Neural cell (in vitro differentiated cells): ENCODE measurements at regions not wholly inside any gene's neighbourhood (a gene's known extent, or its start where the extent isn't known, plus 50 kb on each side); places are given as distances from the start of the nearest gene placed in this dataset.

Experiments used
- H2AFZ ChIP-seq: fragments of 200-600, 300-800 bp; sonication (generic), shearing (Covaris generic); 2 replicates; pipeline ENCODE4 v1.6.0; 2014; ENCODE audit warnings: low read depth, mild to moderate bottlenecking, antibody characterized with exemption, low read length, moderate library complexity
- H3F3A ChIP-seq: fragments of 200-600 bp; shearing (Covaris generic); 2 replicates; pipeline ENCODE4 v1.6.1; 2016; ENCODE audit warnings: mild to moderate bottlenecking, moderate library complexity, mixed read lengths, antibody characterized with exemption, low read length; ENCODE audit not compliant: insufficient read depth, poor library complexity, severe bottlenecking
- H3K27ac ChIP-seq: fragments of 200-600, 300-800 bp; sonication (generic), shearing (Covaris generic); 2 replicates; pipeline ENCODE4 v1.5.1; 2014; ENCODE audit warnings: mild to moderate bottlenecking, low read length, moderate library complexity
- H3K27me3 ChIP-seq: fragments of 300-800, 200-600 bp; sonication (generic), shearing (Covaris generic); 2 replicates; pipeline ENCODE4 v1.6.0; 2014; ENCODE audit warnings: mild to moderate bottlenecking, low read depth, low read length, moderate library complexity; ENCODE audit not compliant: insufficient read depth
- H3K36me3 ChIP-seq: fragments of 300-800, 200-600 bp; sonication (generic), shearing (Covaris generic); 2 replicates; pipeline ENCODE4 v1.5.1; 2014; ENCODE audit warnings: mild to moderate bottlenecking, antibody characterized with exemption, low read length, moderate library complexity; ENCODE audit not compliant: insufficient read depth
- H3K4me2 ChIP-seq: fragments of 300-800, 200-600 bp; sonication (generic), shearing (Covaris generic); 2 replicates; pipeline ENCODE4 v1.6.0; 2014; ENCODE audit warnings: mild to moderate bottlenecking, low read length
- H3K4me3 ChIP-seq: fragments of 300-800, 200-600 bp; sonication (generic), shearing (Covaris generic); 2 replicates; pipeline ENCODE4 v1.5.1; 2014; ENCODE audit warnings: mild to moderate bottlenecking, low read length, moderate library complexity
- H3K79me2 ChIP-seq: fragments of 200-600 bp; shearing (Covaris generic); replicated peaks from 2 replicates; pipeline ENCODE4 v1.6.0; 2014; ENCODE audit warnings: mild to moderate bottlenecking, low read length, moderate library complexity; ENCODE audit not compliant: insufficient read depth
- H3K9ac ChIP-seq: fragments of 300-800, 200-600 bp; sonication (generic), shearing (Covaris generic); 2 replicates; pipeline ENCODE4 v1.6.1; 2016; ENCODE audit warnings: mild to moderate bottlenecking, low read length, mixed read lengths
- H3K9me2 ChIP-seq: fragments of 200-600 bp; shearing (Covaris generic); 2 replicates; pipeline ENCODE4 v1.6.1; 2016; ENCODE audit warnings: mild to moderate bottlenecking, low read length, mixed read lengths; ENCODE audit not compliant: insufficient read depth
- H3K9me3 ChIP-seq: fragments of 200-600, 300-800 bp; sonication (generic), shearing (Covaris generic); 2 replicates; pipeline ENCODE4 v1.6.1; 2016; ENCODE audit warnings: mild to moderate bottlenecking, mixed run types, low read length, moderate library complexity, mixed read lengths
- H4K20me1 ChIP-seq: fragments of 200-600 bp; shearing (Covaris generic); 2 replicates; pipeline ENCODE4 v1.6.1; 2016; ENCODE audit warnings: mild to moderate bottlenecking, mixed run types; ENCODE audit not compliant: insufficient read depth
- CTCF ChIP-seq: fragments of 450-650 bp; IDR thresholded peaks from 2 replicates; pipeline ENCODE4 v1.5.1; 2014; ENCODE audit warnings: antibody characterized with exemption, mild to moderate bottlenecking, moderate library complexity; ENCODE audit not compliant: poor library complexity, severe bottlenecking
- EP300 ChIP-seq: fragments of 450-650 bp; conservative IDR thresholded peaks from 2 replicates; pipeline ENCODE4 v1.6.1; 2014; ENCODE audit warnings: antibody characterized with exemption, mild to moderate bottlenecking, moderate library complexity; ENCODE audit not compliant: poor library complexity, severe bottlenecking
- EZH2 ChIP-seq: fragments of 200-600, 300-800 bp; shearing (Covaris generic), sonication (generic); IDR thresholded peaks from 2 replicates; pipeline ENCODE4 v1.6.1; 2014; ENCODE audit warnings: antibody characterized with exemption, low read length, borderline replicate concordance, mild to moderate bottlenecking; ENCODE audit not compliant: insufficient read depth, poor library complexity, severe bottlenecking
- MXI1 ChIP-seq: fragments of 450-650 bp; conservative IDR thresholded peaks from 2 replicates; pipeline ENCODE4 v1.6.1; 2014; ENCODE audit warnings: antibody characterized with exemption, mild to moderate bottlenecking; ENCODE audit not compliant: poor library complexity, severe bottlenecking
- POLR2AphosphoS5 ChIP-seq: IDR thresholded peaks from 2 replicates; pipeline ENCODE4 v1.6.1; 2012
- RAD21 ChIP-seq: fragments of 450-650 bp; conservative IDR thresholded peaks from 2 replicates; pipeline ENCODE4 v1.6.1; 2014; ENCODE audit warnings: antibody characterized with exemption, mild to moderate bottlenecking, moderate library complexity
- REST ChIP-seq: IDR thresholded peaks from 2 replicates; pipeline ENCODE4 v1.6.1; 2012; ENCODE audit warnings: borderline replicate concordance
- SMC3 ChIP-seq: fragments of 450-650 bp; conservative IDR thresholded peaks from 2 replicates; pipeline ENCODE4 v1.6.1; 2014; ENCODE audit warnings: antibody characterized with exemption, mild to moderate bottlenecking, moderate library complexity; ENCODE audit not compliant: poor library complexity
- TAF1 ChIP-seq: IDR thresholded peaks from 2 replicates; pipeline ENCODE4 v1.6.1; 2012; ENCODE audit warnings: low read depth

- Histone ChIP-seq H3K9me2 (no peaks in the 10 kb centered on the region), H4K20me1 (no peaks in the 10 kb centered on the region), H3K27ac (no peak overlapping the region), H3F3A (no peaks in the 10 kb centered on the region), H3K9ac (no peak overlapping the region), H3K27me3 (no peaks in the 10 kb centered on the region), H3K79me2 (no peaks in the 10 kb centered on the region), H2AFZ (no peak overlapping the region), H3K36me3 (no peaks in the 10 kb centered on the region), H3K4me3 (no peak overlapping the region), H3K9me3 (no peaks in the 10 kb centered on the region), H3K4me2 (no peak overlapping the region)
- TF ChIP-seq MXI1 (no peak), EZH2 (no peak), RAD21 (no peak), POLR2AphosphoS5 (no peak), EP300 (no peak), CTCF (no peak), REST (no peak)
Observed at GRCh38 chr5:1699394-1699793, 100.2 kb downstream of the MRPL36 start.

- Histone ChIP-seq H3K36me3 (no peaks in the 10 kb centered on the region), H3K9me3 (no peaks in the 10 kb centered on the region), H3K9ac (no peak overlapping the region), H3K4me2 (no peak overlapping the region), H3K27me3 (no peaks in the 10 kb centered on the region), H3K27ac (no peak overlapping the region), H3K9me2 (no peaks in the 10 kb centered on the region), H4K20me1 (no peaks in the 10 kb centered on the region), H3K4me3 (no peak overlapping the region), H2AFZ (no peak overlapping the region), H3K79me2 (no peaks in the 10 kb centered on the region), H3F3A (no peaks in the 10 kb centered on the region)
- TF ChIP-seq TAF1 (no peak), EZH2 (no peak), SMC3 (no peak), RAD21 (no peak), POLR2AphosphoS5 (no peak), CTCF (no peak)
Observed at GRCh38 chr5:1698589-1699316, 100.9 kb downstream of the MRPL36 start.
